Left ventricle myocardium superior (tissue), 1 donor: ENCODE measurements at regions not wholly inside any gene's neighbourhood (a gene's known extent, or its start where the extent isn't known, plus 50 kb on each side); places are given as distances from the start of the nearest gene placed in this dataset.

ENCODE experiments used
- ATAC-seq: fragments of 200-7000 bp; cut with Tn5 transposase; one replicate; pipeline ENCODE4 v1.9.1; 2020; ENCODE audit warnings: mild to moderate bottlenecking, moderate library complexity
- DNase-seq: peaks from one replicate; pipeline ENCODE4 v3.0.0-alpha.2; 2020
- intact Hi-C: fragments of 100-400 bp; cut with micrococcal nuclease; formaldehyde crosslinking; loops from one replicate; pipeline ENCODE4 v1.11.0; 2022
- donor health status: DM: no; HTN: yes; CAD: no; lungs with severe emphysema.

- ATAC-seq (no peak), DNase-seq (peak; percentile 15)
- intact Hi-C loops = no loop called here
These were observed 67.2 kb upstream of the OTOS start for GRCh38 chr2:240207661-240208060.

- ATAC-seq (no peak), DNase-seq (peak; percentile 15)
- intact Hi-C loops = no loop called here
These were observed 67.6 kb upstream of the OTOS start for GRCh38 chr2:240208096-240208495.

- ATAC-seq = no peak
- intact Hi-C loops = no loop called here
- peak; percentile 18 for DNase-seq
These were observed 68.3 kb upstream of the OTOS start for GRCh38 chr2:240208631-240209211.

- ATAC-seq = no peak
- intact Hi-C loops = no loop called here
- DNase-seq = no peak
These were observed 69.0 kb upstream of the OTOS start for GRCh38 chr2:240209493-240209892.

- DNase-seq = no peak
- no peak for ATAC-seq
- intact Hi-C loops = no loop called here
These were observed 69.9 kb upstream of the OTOS start for GRCh38 chr2:240210198-240210965.

- intact Hi-C loops = no loop called here
- DNase-seq (peak; percentile 3), ATAC-seq (no peak)
These were observed 70.6 kb upstream of the OTOS start for GRCh38 chr2:240211096-240211495.

- intact Hi-C loops = no loop called here
- DNase-seq = peak; percentile 17
- ATAC-seq = no peak
These were observed 71.4 kb upstream of the OTOS start for GRCh38 chr2:240211598-240212424.

- intact Hi-C loops = no loop called here
- ATAC-seq (no peak), DNase-seq (peak; percentile 18)
These were observed 72.2 kb upstream of the OTOS start for GRCh38 chr2:240212425-240213225.

GRCh38 chr2:240213226-240213475 lies 72.7 kb upstream of the OTOS start:
- intact Hi-C loops = no loop called here
- ATAC-seq = no peak
- DNase-seq = peak; percentile 27

GRCh38 chr2:240213476-240214421 lies 73.3 kb upstream of the OTOS start:
- intact Hi-C loops = no loop called here
- ATAC-seq = no peak

GRCh38 chr2:240214790-240215675 lies 74.6 kb upstream of the OTOS start:
- peak; percentile 20 for DNase-seq
- intact Hi-C loops = no loop called here
- no peak for ATAC-seq

More at GRCh38 chr2:240213476-240214421, 73.3 kb upstream of the OTOS start:
- peak; percentile 29 for DNase-seq

GRCh38 chr2:240215676-240216051 lies 75.2 kb upstream of the OTOS start:
- intact Hi-C loops = no loop called here
- DNase-seq (peak; percentile 20), ATAC-seq (no peak)

GRCh38 chr2:240216167-240216566 lies 75.7 kb upstream of the OTOS start:
- intact Hi-C loops = no loop called here
- DNase-seq (no peak), ATAC-seq (no peak)

- ATAC-seq (no peak), DNase-seq (peak; percentile 15)
- intact Hi-C loops = no loop called here
These were observed 77.2 kb upstream of the OTOS start for GRCh38 chr2:240217431-240218301.

- intact Hi-C loops = no loop called here
- ATAC-seq (no peak), DNase-seq (no peak)
These were observed 78.9 kb upstream of the OTOS start for GRCh38 chr2:240219208-240219890.

GRCh38 chr2:240220371-240220770 lies 79.9 kb upstream of the OTOS start:
- DNase-seq (no peak), ATAC-seq (no peak)
- intact Hi-C loops = no loop called here
